Astrocyte of the spinal cord (primary cell): ENCODE measurements at regions not wholly inside any gene's neighbourhood (a gene's known extent, or its start where the extent isn't known, plus 50 kb on each side); places are given as distances from the start of the nearest gene placed in this dataset.

Experiments used
- DNase-seq: peaks from one replicate; pipeline ENCODE4 v3.0.0; 2011; ENCODE audit warnings: low read depth, low spot score
- H3K4me3 ChIP-seq: 2 replicates; pipeline ENCODE4 v1.5.1; 2011; ENCODE audit warnings: low read depth, mild to moderate bottlenecking, low read length, moderate library complexity
- CTCF ChIP-seq: IDR thresholded peaks from 2 replicates; pipeline ENCODE4 v1.5.1; 2012; ENCODE audit warnings: low read depth, mild to moderate bottlenecking, low read length, inconsistent platforms
- in situ Hi-C: cut with HindIII; loops from 2 replicates; pipeline ENCODE4 v1.10.0; 2017; ENCODE audit warnings: low sequenced_read_pairs

GRCh38 chrX:45745479-45745878 is 544.8 kb upstream of the DIPK2B start:
- in situ Hi-C loops, result no loop called here
- DNase-seq, result peak; percentile 26
- H3K4me3 ChIP-seq, result no peak overlapping the region
- TF ChIP-seq CTCF, result no peak

GRCh38 chrX:45743906-45744625 is 543.4 kb upstream of the DIPK2B start:
- DNase-seq, result no peak
- H3K4me3 ChIP-seq, result no peak overlapping the region
- in situ Hi-C loops, result no loop called here
- no peak for TF ChIP-seq CTCF

GRCh38 chrX:45743081-45743533 is 542.4 kb upstream of the DIPK2B start:
- TF ChIP-seq CTCF, result peak; percentile 34

GRCh38 chrX:45740291-45740690 is 539.6 kb upstream of the DIPK2B start:
- no peak overlapping the region for H3K4me3 ChIP-seq
- no peak for DNase-seq
- in situ Hi-C loops, result no loop called here
- no peak for TF ChIP-seq CTCF

More at GRCh38 chrX:45743081-45743533, 542.4 kb upstream of the DIPK2B start:
- in situ Hi-C loops, result no loop called here
- peak; percentile 72 for DNase-seq
- no peak overlapping the region for H3K4me3 ChIP-seq

- in situ Hi-C loops, result no loop called here
- DNase-seq, result peak; percentile 25
- TF ChIP-seq CTCF, result no peak
- H3K4me3 ChIP-seq, result no peak overlapping the region
Observed at GRCh38 chrX:45735571-45735970, 534.9 kb upstream of the DIPK2B start.

- no peak for TF ChIP-seq CTCF
- DNase-seq, result no peak
- no peak overlapping the region for H3K4me3 ChIP-seq
- in situ Hi-C loops, result no loop called here
Observed at GRCh38 chrX:45731448-45731847, 530.8 kb upstream of the DIPK2B start.
